ENCODE measurements at regions not wholly inside any gene's neighbourhood (a gene's known extent, or its start where the extent isn't known, plus 50 kb on each side); places are given as distances from the start of the nearest gene placed in this dataset.

- H3K27me3 ChIP-seq (ENCODE audit: control insufficient read depth, insufficient read depth, low read length), result no peaks in the 10 kb centered on the region
- ATAC-seq (ENCODE audit: low read depth in 2 of 2) (no peak), DNase-seq (no peak)
- Mint-ChIP-seq H3K27me3 (no peaks in the 10 kb centered on the region), H3K4me1 (no peaks in the 10 kb centered on the region), H3K36me3 (no peaks in the 10 kb centered on the region), H3K9me3 (peaks cover 0 to 1% (median 0%) of the 10 kb centered on the region in 7 donors), H3K27ac (no peak overlapping the region), H3K4me3 (no peak overlapping the region)
- H3K4me3 ChIP-seq (ENCODE audit: low read depth, low read length), result no peak overlapping the region
- H3K27ac ChIP-seq (ENCODE audit: insufficient read depth, low read length, poor library complexity, severe bottlenecking), result no peak overlapping the region
- no peaks in the 10 kb centered on the region for H3K9me3 ChIP-seq (ENCODE audit: control insufficient read depth in 2 of 2, low read length in 2 of 2)
- H3K4me1 ChIP-seq (ENCODE audit: control insufficient read depth, insufficient read depth, low read length, poor library complexity, severe bottlenecking), result no peaks in the 10 kb centered on the region
- H3K36me3 ChIP-seq (ENCODE audit: control insufficient read depth, insufficient read depth, low read length), result no peaks in the 10 kb centered on the region
Observed at GRCh38 chr14:104441275-104442106, 138.1 kb upstream of the C14orf180 start.

- Mint-ChIP-seq H3K36me3 (no peaks in the 10 kb centered on the region), H3K27me3 (no peaks in the 10 kb centered on the region), H3K27ac (no peak overlapping the region), H3K4me1 (no peaks in the 10 kb centered on the region), H3K4me3 (no peak overlapping the region), H3K9me3 (peaks cover 0 to 1% (median 0%) of the 10 kb centered on the region in 7 donors)
- Histone ChIP-seq H3K27ac (ENCODE audit: insufficient read depth, low read length, poor library complexity, severe bottlenecking) (no peak overlapping the region), H3K4me1 (ENCODE audit: control insufficient read depth, insufficient read depth, low read length, poor library complexity, severe bottlenecking) (no peaks in the 10 kb centered on the region), H3K36me3 (ENCODE audit: control insufficient read depth, insufficient read depth, low read length) (no peaks in the 10 kb centered on the region), H3K4me3 (ENCODE audit: low read depth, low read length) (no peak overlapping the region), H3K27me3 (ENCODE audit: control insufficient read depth, insufficient read depth, low read length) (no peaks in the 10 kb centered on the region), H3K9me3 (ENCODE audit: control insufficient read depth in 2 of 2, low read length in 2 of 2) (no peaks in the 10 kb centered on the region)
- ATAC-seq (ENCODE audit: low read depth in 2 of 2), result no peak
- DNase-seq, result no peak
Observed at GRCh38 chr14:104442107-104442551, 137.4 kb upstream of the C14orf180 start.

GRCh38 chr14:104442631-104443390 is 136.8 kb upstream of the C14orf180 start:
- no peak overlapping the region for H3K4me3 ChIP-seq (ENCODE audit: low read depth, low read length)
- no peaks in the 10 kb centered on the region for H3K4me1 Mint-ChIP-seq
- peaks cover 6% of the 10 kb centered on the region for H3K27me3 Mint-ChIP-seq
- DNase-seq (no peak), ATAC-seq (ENCODE audit: low read depth in 2 of 2) (no peak)
- H3K27ac Mint-ChIP-seq, result peak overlapping the region in 1 of 3 donors; percentile 83
- peaks cover 0 to 3% (median under 1%) of the 10 kb centered on the region in 7 donors for H3K9me3 Mint-ChIP-seq
- H3K27me3 ChIP-seq (ENCODE audit: control insufficient read depth, insufficient read depth, low read length), result peaks cover under 1% of the 10 kb centered on the region
- no peaks in the 10 kb centered on the region for H3K36me3 Mint-ChIP-seq
- H3K4me3 Mint-ChIP-seq, result no peak overlapping the region
- H3K36me3 ChIP-seq (ENCODE audit: control insufficient read depth, insufficient read depth, low read length), result no peaks in the 10 kb centered on the region
- H3K9me3 ChIP-seq (ENCODE audit: control insufficient read depth in 2 of 2, low read length in 2 of 2), result no peaks in the 10 kb centered on the region
- no peak overlapping the region for H3K27ac ChIP-seq (ENCODE audit: insufficient read depth, low read length, poor library complexity, severe bottlenecking)
- no peaks in the 10 kb centered on the region for H3K4me1 ChIP-seq (ENCODE audit: control insufficient read depth, insufficient read depth, low read length, poor library complexity, severe bottlenecking)

GRCh38 chr14:104443391-104444158 is 136.0 kb upstream of the C14orf180 start:
- H3K27me3 ChIP-seq (ENCODE audit: control insufficient read depth, insufficient read depth, low read length), result peaks cover 8% of the 10 kb centered on the region
- H3K9me3 ChIP-seq (ENCODE audit: control insufficient read depth in 2 of 2, low read length in 2 of 2), result peaks cover 2 to 6% of the 10 kb centered on the region in 2 experiments
- H3K36me3 ChIP-seq (ENCODE audit: control insufficient read depth, insufficient read depth, low read length), result no peaks in the 10 kb centered on the region
- peaks cover 0 to 10% (median 2%) of the 10 kb centered on the region in 7 donors for H3K9me3 Mint-ChIP-seq
- no peak for DNase-seq
- H3K4me1 Mint-ChIP-seq, result no peaks in the 10 kb centered on the region
- no peak overlapping the region for H3K4me3 ChIP-seq (ENCODE audit: low read depth, low read length)
- H3K27ac Mint-ChIP-seq, result peak overlapping the region in 1 of 3 donors; percentile 75
- no peaks in the 10 kb centered on the region for H3K4me1 ChIP-seq (ENCODE audit: control insufficient read depth, insufficient read depth, low read length, poor library complexity, severe bottlenecking)
- ATAC-seq (ENCODE audit: low read depth in 2 of 2), result no peak
- peaks cover 6% of the 10 kb centered on the region for H3K27me3 Mint-ChIP-seq
- no peaks in the 10 kb centered on the region for H3K36me3 Mint-ChIP-seq
- no peak overlapping the region for H3K27ac ChIP-seq (ENCODE audit: insufficient read depth, low read length, poor library complexity, severe bottlenecking)
- no peak overlapping the region for H3K4me3 Mint-ChIP-seq

GRCh38 chr14:104444159-104445030 is 135.2 kb upstream of the C14orf180 start:
- Histone ChIP-seq H3K4me3 (ENCODE audit: low read depth, low read length) (no peak overlapping the region), H3K27ac (ENCODE audit: insufficient read depth, low read length, poor library complexity, severe bottlenecking) (no peak overlapping the region), H3K9me3 (ENCODE audit: control insufficient read depth in 2 of 2, low read length in 2 of 2) (peaks cover 5 to 10% of the 10 kb centered on the region in 2 experiments), H3K4me1 (ENCODE audit: control insufficient read depth, insufficient read depth, low read length, poor library complexity, severe bottlenecking) (no peaks in the 10 kb centered on the region), H3K27me3 (ENCODE audit: control insufficient read depth, insufficient read depth, low read length) (peaks cover 13% of the 10 kb centered on the region), H3K36me3 (ENCODE audit: control insufficient read depth, insufficient read depth, low read length) (no peaks in the 10 kb centered on the region)
- H3K9me3 Mint-ChIP-seq, result peaks cover 0 to 16% (median 3%) of the 10 kb centered on the region in 7 donors
- no peaks in the 10 kb centered on the region for H3K4me1 Mint-ChIP-seq
- ATAC-seq (ENCODE audit: low read depth in 2 of 2) (no peak), DNase-seq (no peak)
- H3K4me3 Mint-ChIP-seq, result no peak overlapping the region
- H3K27ac Mint-ChIP-seq, result no peak overlapping the region
- no peaks in the 10 kb centered on the region for H3K36me3 Mint-ChIP-seq
- peaks cover 9% of the 10 kb centered on the region for H3K27me3 Mint-ChIP-seq

GRCh38 chr14:104445086-104445485 is 134.5 kb upstream of the C14orf180 start:
- Histone ChIP-seq H3K27me3 (ENCODE audit: control insufficient read depth, insufficient read depth, low read length) (peaks cover 14% of the 10 kb centered on the region), H3K27ac (ENCODE audit: insufficient read depth, low read length, poor library complexity, severe bottlenecking) (no peak overlapping the region), H3K9me3 (ENCODE audit: control insufficient read depth in 2 of 2, low read length in 2 of 2) (peaks cover 5 to 10% of the 10 kb centered on the region in 2 experiments), H3K4me3 (ENCODE audit: low read depth, low read length) (no peak overlapping the region), H3K36me3 (ENCODE audit: control insufficient read depth, insufficient read depth, low read length) (no peaks in the 10 kb centered on the region), H3K4me1 (ENCODE audit: control insufficient read depth, insufficient read depth, low read length, poor library complexity, severe bottlenecking) (no peaks in the 10 kb centered on the region)
- no peak for DNase-seq
- H3K4me1 Mint-ChIP-seq, result no peaks in the 10 kb centered on the region
- peaks cover 0 to 16% (median 3%) of the 10 kb centered on the region in 7 donors for H3K9me3 Mint-ChIP-seq
- H3K4me3 Mint-ChIP-seq, result no peak overlapping the region
- peaks cover 16% of the 10 kb centered on the region for H3K27me3 Mint-ChIP-seq
- no peaks in the 10 kb centered on the region for H3K36me3 Mint-ChIP-seq
- ATAC-seq (ENCODE audit: low read depth in 2 of 2), result no peak
- no peak overlapping the region for H3K27ac Mint-ChIP-seq
